ENCODE measurements at regions not wholly inside any gene's neighbourhood (a gene's known extent, or its start where the extent isn't known, plus 50 kb on each side); places are given as distances from the start of the nearest gene placed in this dataset.

- H3K27me3 ChIP-seq, result no peaks in the 10 kb centered on the region
- no peaks in the 10 kb centered on the region for H3K4me1 ChIP-seq
- H3K27ac ChIP-seq, result no peak overlapping the region
- no peak overlapping the region for H3K4me3 ChIP-seq
- DNase-seq, result no peak
- peaks cover 0 to under 1% (median 0%) of the 10 kb centered on the region in 11 donors for H3K9me3 ChIP-seq
- no peaks in the 10 kb centered on the region for H3K36me3 ChIP-seq
- intact Hi-C loops (cut with DNase I), result loop anchor here in 4 of 10 donors (10.0 kb wide), 4 partner anchors 466 to 1106 kb away; partner anchors contain the start of gene RAP2B (in 1 of the 4)
- no peak for ATAC-seq
- WGBS, 2 donors, result 89 to 90% methylated on average over 5 of the region's 5 CpGs
- TF ChIP-seq, protein P1, sequence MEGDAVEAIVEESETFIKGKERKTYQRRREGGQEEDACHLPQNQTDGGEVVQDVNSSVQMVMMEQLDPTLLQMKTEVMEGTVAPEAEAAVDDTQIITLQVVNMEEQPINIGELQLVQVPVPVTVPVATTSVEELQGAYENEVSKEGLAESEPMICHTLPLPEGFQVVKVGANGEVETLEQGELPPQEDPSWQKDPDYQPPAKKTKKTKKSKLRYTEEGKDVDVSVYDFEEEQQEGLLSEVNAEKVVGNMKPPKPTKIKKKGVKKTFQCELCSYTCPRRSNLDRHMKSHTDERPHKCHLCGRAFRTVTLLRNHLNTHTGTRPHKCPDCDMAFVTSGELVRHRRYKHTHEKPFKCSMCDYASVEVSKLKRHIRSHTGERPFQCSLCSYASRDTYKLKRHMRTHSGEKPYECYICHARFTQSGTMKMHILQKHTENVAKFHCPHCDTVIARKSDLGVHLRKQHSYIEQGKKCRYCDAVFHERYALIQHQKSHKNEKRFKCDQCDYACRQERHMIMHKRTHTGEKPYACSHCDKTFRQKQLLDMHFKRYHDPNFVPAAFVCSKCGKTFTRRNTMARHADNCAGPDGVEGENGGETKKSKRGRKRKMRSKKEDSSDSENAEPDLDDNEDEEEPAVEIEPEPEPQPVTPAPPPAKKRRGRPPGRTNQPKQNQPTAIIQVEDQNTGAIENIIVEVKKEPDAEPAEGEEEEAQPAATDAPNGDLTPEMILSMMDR (IDR thresholded peaks at IDR 0.05), result no peak
Measured at GRCh38 chr3:153760948-153761347, 360.2 kb upstream of the ARHGEF26 start.

GRCh38 chr3:153762411-153763235, 358.6 kb upstream of the ARHGEF26 start:
- no peaks in the 10 kb centered on the region for H3K4me1 ChIP-seq
- peaks cover 0 to 3% (median 0%) of the 10 kb centered on the region in 11 donors for H3K9me3 ChIP-seq
- WGBS, 2 donors, result 81 to 84% methylated on average over 6 of the region's 6 CpGs
- H3K27me3 ChIP-seq, result no peaks in the 10 kb centered on the region
- intact Hi-C loops (cut with DNase I), result loop anchor here in 4 of 10 donors (10.0 kb wide), 4 partner anchors 468 to 1108 kb away; partner anchors contain the start of gene RAP2B (in 1 of the 4)
- ATAC-seq (no peak), DNase-seq (no peak)
- no peak overlapping the region for H3K27ac ChIP-seq
- TF ChIP-seq, protein P1 (IDR thresholded peaks at IDR 0.05), result no peak
- H3K4me3 ChIP-seq, result no peak overlapping the region
- no peaks in the 10 kb centered on the region for H3K36me3 ChIP-seq

- H3K9me3 ChIP-seq, result peaks cover 0 to 24% (median 4%) of the 10 kb centered on the region in 11 donors
- no peak overlapping the region for H3K27ac ChIP-seq
- H3K27me3 ChIP-seq, result no peaks in the 10 kb centered on the region
- intact Hi-C loops (cut with DNase I), result loop anchor here (2.0 to 10.0 kb wide), 8 partner anchors 473 to 1113 kb away; partner anchors contain the start of gene RAP2B (in 1 of the 10)
- peak in 4 of 8 donors; percentile 13 to 37 (median 26) for ATAC-seq
- H3K4me3 ChIP-seq, result no peak overlapping the region
- no peaks in the 10 kb centered on the region for H3K36me3 ChIP-seq
- no peak for DNase-seq
- H3K4me1 ChIP-seq, result no peaks in the 10 kb centered on the region
- TF ChIP-seq, protein P1 (IDR thresholded peaks at IDR 0.05), result no peak
- WGBS, 2 donors, result 80 to 94% methylated on average over 9 of the region's 9 CpGs
Measured at GRCh38 chr3:153767601-153768560, 353.3 kb upstream of the ARHGEF26 start.
